HEK293T (cell line): ENCODE measurements at regions not wholly inside any gene's neighbourhood (a gene's known extent, or its start where the extent isn't known, plus 50 kb on each side); places are given as distances from the start of the nearest gene placed in this dataset.

Experiments
- CTCF ChIA-PET: fragments of 350-600 bp; formaldehyde crosslinking; extraction: SDS; loops from one replicate; lab custom pipeline; 2021; ENCODE audit warnings: antibody characterized with exemption, inconsistent platforms; lab: Yijun Ruan, JAX
- POLR2A ChIA-PET: fragments of 350-600 bp; formaldehyde crosslinking; extraction: SDS; loops from one replicate; lab custom pipeline; 2020; ENCODE audit warnings: antibody characterized with exemption, inconsistent platforms; lab: Yijun Ruan, JAX
- DNase-seq: peaks from one replicate; pipeline ENCODE4 v3.0.0; 2012; ENCODE audit warnings: mixed read lengths; ENCODE audit errors: extremely low spot score
- ARNT ChIP-seq: fragments of 450-650 bp; IDR thresholded peaks from 2 replicates; pipeline ENCODE4 v1.6.1; 2017; ENCODE audit warnings: mild to moderate bottlenecking
- BHLHE40 ChIP-seq: fragments of 450-650 bp; IDR thresholded peaks from 2 replicates; pipeline ENCODE4 v1.6.1; 2016; ENCODE audit warnings: mild to moderate bottlenecking, moderate library complexity, borderline replicate concordance
- CTBP1 ChIP-seq: fragments of 450-650 bp; IDR thresholded peaks from 2 replicates; pipeline ENCODE4 v1.6.1; 2016; ENCODE audit warnings: borderline replicate concordance
- ELF4 ChIP-seq: fragments of 450-650 bp; IDR thresholded peaks from 2 replicates; pipeline ENCODE4 v1.6.1; 2017; ENCODE audit warnings: antibody characterized with exemption
- FOXA1 ChIP-seq: fragments of 450-650 bp; IDR thresholded peaks from 2 replicates; pipeline ENCODE4 v1.6.1; 2016; ENCODE audit warnings: mild to moderate bottlenecking
- FOXK2 ChIP-seq: fragments of 450-650 bp; IDR thresholded peaks from 2 replicates; pipeline ENCODE4 v1.6.1; 2016; ENCODE audit warnings: mild to moderate bottlenecking
- FOXM1 ChIP-seq: fragments of 450-650 bp; IDR thresholded peaks from 2 replicates; pipeline ENCODE4 v1.6.1; 2017; ENCODE audit warnings: mild to moderate bottlenecking, borderline replicate concordance
- HDGF ChIP-seq: fragments of 450-650 bp; IDR thresholded peaks from 2 replicates; pipeline ENCODE4 v1.6.1; 2017; ENCODE audit warnings: antibody characterized with exemption, borderline replicate concordance
- L3MBTL2 ChIP-seq: fragments of 450-650 bp; conservative IDR thresholded peaks from 2 replicates; pipeline ENCODE4 v1.6.1; 2016; ENCODE audit warnings: mild to moderate bottlenecking
- LEF1 ChIP-seq: fragments of 450-650 bp; IDR thresholded peaks from 2 replicates; pipeline ENCODE4 v1.6.1; 2017; ENCODE audit warnings: mild to moderate bottlenecking, borderline replicate concordance
- NFRKB ChIP-seq: fragments of 450-650 bp; IDR thresholded peaks from 2 replicates; pipeline ENCODE4 v1.6.1; 2016; ENCODE audit warnings: mild to moderate bottlenecking, moderate library complexity
- PKNOX1 ChIP-seq: fragments of 450-650 bp; IDR thresholded peaks from 2 replicates; pipeline ENCODE4 v1.6.1; 2016
- SP1 ChIP-seq: fragments of 450-650 bp; IDR thresholded peaks from 2 replicates; pipeline ENCODE4 v1.6.1; 2017
- SUZ12 ChIP-seq: fragments of 450-650 bp; IDR thresholded peaks from 2 replicates; pipeline ENCODE4 v1.6.1; 2016; ENCODE audit warnings: mild to moderate bottlenecking
- TARDBP ChIP-seq: fragments of 450-650 bp; IDR thresholded peaks from 2 replicates; pipeline ENCODE4 v1.6.1; 2016
- ZNF384 ChIP-seq: fragments of 450-650 bp; IDR thresholded peaks from 2 replicates; pipeline ENCODE4 v1.6.1; 2016

GRCh38 chr3:67094167-67094566, 96.1 kb downstream of the KBTBD8 start:
- no peak for DNase-seq
- ChIA-PET POLR2A (no interaction called here), CTCF (no interaction called here)

GRCh38 chr3:67094774-67095173, 96.7 kb downstream of the KBTBD8 start:
- DNase-seq = no peak
- TF ChIP-seq CTBP1 (no peak), NFRKB (no peak), ELF4 (no peak), BHLHE40 (no peak), FOXK2 (no peak), HDGF (no peak)
- ChIA-PET CTCF (no interaction called here), POLR2A (no interaction called here)

More at GRCh38 chr3:67094167-67094566, 96.1 kb downstream of the KBTBD8 start:
- no peak for TF ChIP-seq FOXM1

- TF ChIP-seq FOXK2 (no peak), TARDBP (no peak), NFRKB (no peak), ARNT (no peak), BHLHE40 (no peak), HDGF (no peak), PKNOX1 (no peak), ZNF384 (no peak), SP1 (no peak), LEF1 (no peak), FOXA1 (no peak), FOXM1 (no peak), L3MBTL2 (no peak), SUZ12 (no peak), CTBP1 (no peak)
- CTCF ChIA-PET = interaction anchor here (0.5 kb wide), 1 partner anchor 8 kb away, joined by 3 read pairs; no protein-coding TSS in a partner anchor
- no peak for DNase-seq
- POLR2A ChIA-PET = no interaction called here
Measured at GRCh38 chr3:67104388-67104787, 106.3 kb downstream of the KBTBD8 start.

GRCh38 chr3:67106874-67107273, 108.8 kb downstream of the KBTBD8 start:
- no peak for DNase-seq
- POLR2A ChIA-PET = no interaction called here
- TF ChIP-seq TARDBP (no peak), L3MBTL2 (no peak)
- CTCF ChIA-PET = no interaction called here

GRCh38 chr3:67109651-67110204, 111.6 kb downstream of the KBTBD8 start:
- CTCF ChIA-PET = interaction anchor here (0.5 to 1.6 kb wide), 7 partner anchors 8 to 704 kb away, joined by 3 to 12 read pairs (median 3); no protein-coding TSS in a partner anchor
- POLR2A ChIA-PET = no interaction called here
- TF ChIP-seq BHLHE40 (no peak), CTBP1 (no peak), LEF1 (no peak), SUZ12 (no peak), NFRKB (no peak), FOXA1 (no peak), ARNT (no peak), HDGF (no peak), FOXM1 (no peak)
- DNase-seq = no peak

GRCh38 chr3:67113802-67114407, 115.8 kb downstream of the KBTBD8 start:
- ChIA-PET CTCF (interaction anchor here (0.6 to 1.7 kb wide), 14 partner anchors 21 to 1822 kb away, joined by 3 to 11 read pairs (median 4); no protein-coding TSS in a partner anchor), POLR2A (no interaction called here)
- TF ChIP-seq PKNOX1 = peak; percentile 28; the same call in 1 of the 2 replicates
- TF ChIP-seq L3MBTL2 = no peak
- peak; percentile 72 for DNase-seq

- TF ChIP-seq ELF4 (no peak), TARDBP (no peak), ARNT (no peak), FOXK2 (no peak), PKNOX1 (no peak), SUZ12 (no peak), FOXA1 (no peak), ZNF384 (no peak), L3MBTL2 (no peak), CTBP1 (no peak)
- POLR2A ChIA-PET = no interaction called here
- DNase-seq = no peak
- CTCF ChIA-PET = no interaction called here
Measured at GRCh38 chr3:67118122-67118521, 120.0 kb downstream of the KBTBD8 start.
